ENCODE measurements at regions not wholly inside any gene's neighbourhood (a gene's known extent, or its start where the extent isn't known, plus 50 kb on each side); places are given as distances from the start of the nearest gene placed in this dataset.

DNA sequence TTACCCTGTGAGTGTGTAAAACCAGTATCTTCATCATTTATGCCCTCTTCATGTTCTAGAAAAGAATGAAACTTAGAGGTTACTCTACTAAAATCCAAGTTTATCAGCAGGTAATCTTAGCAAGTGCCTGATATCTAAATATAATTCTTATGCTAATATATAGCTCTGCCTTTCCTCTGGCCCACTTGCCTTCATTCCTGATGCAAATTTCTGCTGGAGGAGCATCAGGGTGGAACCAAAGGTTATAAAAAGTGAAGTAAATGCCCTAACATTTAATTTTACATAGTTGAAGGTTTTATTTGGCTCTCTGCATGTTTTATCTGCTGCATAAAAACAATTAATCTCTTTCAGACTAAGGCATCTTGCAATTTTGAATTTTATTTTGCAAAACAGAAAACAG lies 936.2 kb downstream of the ROBO2 start:
- DNase-seq (ENCODE audit: low spot score): no peak

DNA sequence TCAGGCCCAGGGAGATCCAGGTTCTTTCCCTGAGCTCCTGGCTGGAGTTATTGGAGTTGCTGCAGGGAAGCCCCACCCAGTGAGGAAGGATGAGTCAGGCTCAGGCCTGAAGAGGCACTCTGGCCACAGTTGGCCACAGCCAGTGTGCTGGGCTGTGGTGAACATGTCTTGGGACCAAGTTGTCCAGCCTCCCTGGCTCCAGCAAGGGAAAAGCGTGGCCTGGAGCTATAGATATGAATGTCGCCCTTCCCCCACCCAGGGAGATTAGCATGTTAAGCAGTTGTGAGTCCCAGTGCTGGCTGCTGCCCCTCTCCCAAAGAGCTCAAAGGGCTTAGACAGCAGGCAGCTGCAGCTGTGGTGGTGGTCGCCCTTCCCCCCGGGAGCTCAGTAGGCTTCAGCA lies 963.2 kb downstream of the ROBO2 start:
- DNase-seq (ENCODE audit: low spot score): no peak

DNA sequence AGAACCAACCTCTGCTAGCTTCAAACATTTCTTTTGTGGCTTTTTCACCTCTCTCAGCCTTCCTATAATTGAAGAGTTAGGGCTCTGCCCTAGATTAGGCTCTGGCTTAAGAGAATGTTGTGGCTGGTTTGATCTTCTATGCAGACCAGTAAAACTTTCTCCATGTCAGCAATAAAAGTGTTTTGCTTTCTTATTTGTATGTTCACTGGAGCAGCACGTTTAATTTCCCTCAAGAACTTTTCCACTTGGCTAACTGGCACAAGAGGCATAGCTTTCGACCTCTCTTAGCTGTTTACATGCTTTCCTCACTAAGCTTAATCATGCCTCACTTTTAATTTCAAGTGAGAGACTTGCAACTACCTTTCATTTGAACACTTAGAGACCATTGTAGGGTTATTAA lies 964.7 kb downstream of the ROBO2 start:
- no peak for DNase-seq (ENCODE audit: low spot score)

DNA sequence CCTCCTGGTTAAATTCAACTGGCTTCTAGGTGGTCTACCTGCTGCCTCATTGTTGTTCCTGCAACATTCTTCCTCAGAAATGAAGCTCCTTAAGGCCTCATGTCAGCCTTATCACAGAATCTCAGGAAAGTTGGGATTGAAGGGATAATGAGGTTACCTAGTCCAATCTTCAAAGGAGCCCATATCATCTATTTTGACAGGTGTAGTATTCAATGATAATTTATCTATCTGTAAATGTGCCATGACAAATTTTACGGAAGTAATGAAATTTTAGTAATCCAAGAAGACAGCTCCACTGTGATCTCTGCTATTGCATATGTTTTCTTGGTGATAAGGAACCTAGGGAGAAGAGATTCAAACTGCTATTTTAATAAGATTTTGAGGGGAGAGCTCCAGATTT lies 973.8 kb downstream of the ROBO2 start:
- no peak for DNase-seq (ENCODE audit: low spot score)

DNA sequence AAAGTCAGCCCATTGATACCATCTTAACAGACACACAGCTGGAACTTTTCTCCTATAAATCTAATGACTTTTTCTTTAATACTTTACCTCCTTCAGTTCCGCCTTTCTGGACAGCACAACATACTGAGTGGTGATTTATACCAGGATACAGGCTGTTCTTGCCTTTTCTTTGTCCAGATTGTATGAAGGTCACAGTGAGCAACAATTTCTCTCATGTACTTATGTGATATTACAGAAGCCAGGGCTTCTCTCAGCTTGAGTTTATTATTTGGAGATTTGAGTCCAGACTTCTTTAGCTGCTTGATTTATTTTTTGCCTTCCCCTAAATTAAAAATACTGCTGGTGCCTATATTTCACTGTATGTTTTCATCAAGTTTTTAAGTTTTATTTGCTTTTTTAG lies 976.0 kb downstream of the ROBO2 start:
- DNase-seq (ENCODE audit: low spot score): no peak

DNA sequence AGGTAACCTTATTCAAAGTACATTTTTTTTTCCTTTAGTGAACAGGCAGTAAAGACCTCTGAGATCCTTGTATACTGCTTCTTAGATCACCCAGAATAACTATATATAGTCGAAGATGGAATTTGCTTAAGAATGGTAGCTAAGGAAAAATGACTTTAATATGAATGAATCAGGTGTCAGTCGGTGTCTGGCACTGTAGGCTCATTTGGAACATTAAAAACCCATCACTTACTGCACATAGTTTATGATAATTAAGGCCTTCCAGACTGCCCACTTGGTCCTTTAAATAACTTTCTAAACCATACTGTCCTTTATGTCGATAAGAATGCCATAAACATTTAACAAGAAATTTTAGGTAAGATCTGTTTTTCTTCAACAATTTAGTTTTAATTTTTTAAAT lies 981.8 kb downstream of the ROBO2 start:
- DNase-seq (ENCODE audit: low spot score): no peak

DNA sequence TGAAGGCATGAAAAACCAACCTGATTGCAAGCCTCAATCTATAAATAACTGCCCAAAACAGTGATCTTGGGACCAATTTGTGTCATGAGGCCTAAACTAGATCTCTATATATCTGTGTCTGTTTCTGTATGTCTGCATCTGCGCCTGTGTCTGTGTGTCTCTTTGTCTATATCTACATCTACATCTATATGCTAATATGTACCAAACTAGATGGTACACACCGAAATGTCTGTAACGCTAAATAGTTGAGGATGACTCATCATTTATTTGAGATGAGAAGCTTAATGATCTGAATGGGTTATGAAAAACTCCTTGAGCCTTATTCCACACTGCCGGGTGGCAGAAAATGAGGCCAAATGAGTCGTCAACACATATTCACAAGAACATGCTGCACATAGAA lies 982.3 kb downstream of the ROBO2 start:
- DNase-seq (ENCODE audit: low spot score): no peak

DNA sequence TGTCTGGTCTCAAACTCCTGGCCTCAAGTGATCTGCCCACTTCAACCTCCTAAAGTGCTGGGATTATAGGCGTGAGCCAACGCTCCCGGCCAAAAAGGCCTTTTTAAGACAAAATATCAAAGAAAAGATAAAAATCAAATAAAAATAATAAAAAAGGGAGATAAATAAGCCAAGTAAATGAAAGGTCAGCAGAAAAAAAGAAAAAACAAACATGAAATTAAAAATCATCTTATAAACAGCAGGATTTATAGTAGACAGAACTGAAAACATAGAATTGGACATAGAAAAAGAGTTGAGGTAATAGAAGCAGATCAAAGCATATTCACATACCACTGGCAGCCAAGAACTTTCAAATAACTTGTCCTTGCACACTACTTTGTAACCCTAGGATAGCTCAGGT lies 983.4 kb downstream of the ROBO2 start:
- no peak for DNase-seq (ENCODE audit: low spot score)

DNA sequence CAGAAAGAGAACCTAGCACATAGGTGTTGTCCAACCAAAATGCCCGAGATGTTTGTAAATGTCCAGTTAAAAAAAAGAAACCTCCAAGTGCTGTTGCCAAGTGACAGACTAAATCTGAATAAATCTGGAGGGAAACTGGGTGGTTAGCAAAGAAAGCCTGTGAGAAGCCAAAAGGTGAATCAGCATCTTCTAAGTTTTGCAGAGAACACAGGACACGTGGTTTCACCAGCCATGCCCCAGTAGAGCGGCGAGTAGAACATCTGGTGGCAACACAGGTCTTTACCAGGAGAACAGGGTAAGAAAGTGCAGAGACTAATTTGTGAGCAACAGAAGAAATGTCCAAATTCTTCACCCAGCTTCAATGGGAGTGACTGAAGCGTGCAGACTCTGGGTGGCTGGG lies 986.0 kb downstream of the ROBO2 start:
- no peak for DNase-seq (ENCODE audit: low spot score)

DNA sequence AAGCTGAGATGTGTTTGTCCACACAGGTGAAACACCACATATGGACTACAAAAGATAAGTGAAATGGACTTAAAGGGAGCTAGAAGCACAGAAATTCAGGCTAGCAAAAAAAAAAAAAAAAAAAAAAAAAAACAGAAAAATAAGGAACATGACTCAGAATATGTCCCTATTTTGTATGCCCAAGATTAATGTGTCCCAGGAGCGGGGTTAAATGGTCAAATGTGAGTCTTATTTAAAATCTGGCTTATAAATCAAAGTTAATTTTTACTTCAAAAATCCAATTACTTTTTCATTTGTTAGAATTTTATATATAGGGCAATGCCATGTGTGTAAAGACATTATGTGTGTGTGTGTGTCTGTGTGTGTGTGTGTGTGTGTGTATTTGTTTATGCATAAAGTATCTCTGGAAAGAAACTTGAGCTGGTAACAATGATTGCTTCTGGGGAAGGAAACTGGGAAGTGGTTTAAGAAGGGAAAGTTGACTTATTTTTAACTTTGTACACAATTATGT lies 986.5 kb downstream of the ROBO2 start:
- no peak for DNase-seq (ENCODE audit: low spot score)

DNA sequence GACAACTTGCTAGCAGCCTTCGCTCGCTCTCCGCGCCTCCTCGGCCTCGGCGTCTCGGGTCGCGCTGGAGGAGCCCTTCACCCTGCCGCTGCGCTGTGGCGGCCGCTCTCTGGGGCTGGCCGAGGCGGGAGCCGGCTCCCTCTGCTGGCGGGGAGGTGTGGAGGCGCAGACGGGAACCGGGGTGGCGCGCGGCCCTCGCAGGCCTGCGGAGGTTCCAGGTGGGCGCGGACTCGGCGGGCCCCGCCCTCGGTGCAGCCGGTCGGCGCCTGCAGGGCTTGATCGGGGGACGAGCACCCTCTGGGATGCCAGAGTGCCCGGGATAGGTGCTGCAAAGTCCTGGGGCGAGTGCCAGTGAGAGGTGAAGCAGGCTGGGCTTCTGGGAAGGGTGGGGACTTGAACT lies 989.9 kb downstream of the ROBO2 start:
- DNase-seq (ENCODE audit: low spot score): no peak

DNA sequence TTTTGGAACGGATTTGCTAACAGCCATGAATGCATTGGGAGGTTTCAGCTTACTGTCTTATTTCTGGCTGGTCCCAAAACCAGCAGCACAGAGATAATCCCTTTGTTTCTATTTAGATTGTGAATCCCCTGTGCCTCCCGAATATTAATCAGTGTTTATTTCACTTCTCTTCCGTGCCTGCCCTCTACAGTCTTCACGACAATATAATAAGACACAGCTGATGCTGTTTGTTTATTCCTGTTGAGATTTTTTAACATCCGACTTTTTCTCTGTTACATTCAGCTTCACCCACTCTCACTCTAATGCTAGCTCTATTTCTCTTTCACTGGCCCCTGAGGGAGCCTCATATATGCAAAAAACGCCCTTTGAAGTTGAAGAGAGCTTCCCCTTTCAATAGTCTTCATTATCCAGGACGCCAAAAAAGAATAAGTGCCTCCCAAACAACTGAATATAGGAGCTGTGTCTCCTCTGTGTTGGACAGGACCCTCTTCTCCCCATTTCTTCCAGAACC lies 995.3 kb downstream of the ROBO2 start:
- DNase-seq (ENCODE audit: low spot score): no peak

DNA sequence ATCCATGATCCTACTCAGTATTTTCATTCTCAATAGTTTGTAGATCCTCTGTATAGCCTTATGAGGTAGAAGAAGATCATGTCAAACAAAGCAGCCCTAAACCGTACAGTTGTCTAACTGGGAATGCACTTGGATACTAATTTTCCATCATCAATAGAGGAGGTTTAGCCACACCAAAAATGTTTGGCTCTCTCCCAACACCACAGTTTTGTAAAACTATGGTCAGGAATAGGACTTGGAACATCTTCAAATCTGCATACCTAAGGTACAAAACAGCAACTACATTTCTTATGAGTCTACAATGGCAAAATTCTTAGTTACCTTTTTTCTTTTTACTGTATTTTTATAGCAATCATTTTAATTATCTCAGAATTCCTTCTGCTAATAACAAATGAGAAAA lies 1001.6 kb downstream of the ROBO2 start:
- DNase-seq (ENCODE audit: low spot score): no peak

DNA sequence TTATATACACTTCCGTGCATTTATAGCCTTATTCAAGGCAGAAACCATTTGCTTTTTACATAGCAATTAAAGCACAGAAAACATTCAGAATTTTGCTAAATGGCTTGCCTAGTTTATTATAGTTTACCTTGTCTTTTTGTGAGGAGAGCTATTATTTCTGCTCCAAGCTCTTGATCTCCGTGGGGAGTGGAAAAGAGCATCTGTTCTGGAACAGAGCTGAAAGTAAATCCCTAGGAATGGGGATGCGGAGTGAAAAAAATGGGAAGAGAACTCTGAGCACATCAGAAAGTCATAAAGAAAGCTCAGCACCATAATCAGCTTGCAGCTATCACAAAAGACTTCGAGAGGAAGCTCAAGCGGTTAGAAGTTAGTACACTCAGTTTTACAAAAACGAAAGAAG lies 1006.7 kb downstream of the ROBO2 start:
- DNase-seq (ENCODE audit: low spot score): no peak

DNA sequence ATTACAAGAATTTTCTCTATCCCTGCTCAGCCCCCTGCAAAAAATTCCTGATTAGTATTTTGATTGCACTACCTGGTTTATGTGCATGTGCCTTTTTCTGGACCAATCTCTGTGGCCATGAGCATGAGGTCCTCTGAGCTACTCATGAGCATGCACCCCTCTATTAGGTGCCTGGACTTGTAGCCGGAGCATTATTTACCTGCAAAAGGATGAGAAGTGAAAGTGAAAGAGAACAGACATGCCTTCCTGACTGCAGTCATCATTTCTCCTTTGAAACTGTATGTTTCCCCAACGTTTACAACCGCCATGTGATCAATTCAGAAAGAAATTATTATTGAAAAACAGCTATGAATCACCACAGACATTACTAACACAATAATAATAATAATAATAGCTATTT lies 1008.8 kb downstream of the ROBO2 start:
- DNase-seq (ENCODE audit: low spot score): peak; percentile 15

DNA sequence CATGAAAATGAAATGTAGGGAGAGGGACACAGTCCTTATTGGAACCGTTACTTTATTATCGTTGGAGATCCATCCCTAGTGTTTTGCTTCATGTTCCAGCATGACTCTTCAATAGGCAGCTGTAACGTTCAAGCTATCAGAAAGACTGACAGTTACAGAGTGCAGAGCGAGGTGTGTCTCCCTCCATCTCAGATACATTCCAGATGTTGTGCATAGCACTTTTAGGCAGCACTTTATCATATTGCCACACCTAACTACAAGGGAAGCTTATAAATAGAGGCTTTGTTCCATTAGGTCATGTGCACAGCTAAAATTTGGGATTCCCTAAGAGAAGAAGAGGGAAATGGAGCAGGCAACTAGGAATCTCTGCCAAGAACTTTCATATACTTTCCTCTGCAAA lies 1009.6 kb downstream of the ROBO2 start:
- DNase-seq (ENCODE audit: low spot score): no peak

DNA sequence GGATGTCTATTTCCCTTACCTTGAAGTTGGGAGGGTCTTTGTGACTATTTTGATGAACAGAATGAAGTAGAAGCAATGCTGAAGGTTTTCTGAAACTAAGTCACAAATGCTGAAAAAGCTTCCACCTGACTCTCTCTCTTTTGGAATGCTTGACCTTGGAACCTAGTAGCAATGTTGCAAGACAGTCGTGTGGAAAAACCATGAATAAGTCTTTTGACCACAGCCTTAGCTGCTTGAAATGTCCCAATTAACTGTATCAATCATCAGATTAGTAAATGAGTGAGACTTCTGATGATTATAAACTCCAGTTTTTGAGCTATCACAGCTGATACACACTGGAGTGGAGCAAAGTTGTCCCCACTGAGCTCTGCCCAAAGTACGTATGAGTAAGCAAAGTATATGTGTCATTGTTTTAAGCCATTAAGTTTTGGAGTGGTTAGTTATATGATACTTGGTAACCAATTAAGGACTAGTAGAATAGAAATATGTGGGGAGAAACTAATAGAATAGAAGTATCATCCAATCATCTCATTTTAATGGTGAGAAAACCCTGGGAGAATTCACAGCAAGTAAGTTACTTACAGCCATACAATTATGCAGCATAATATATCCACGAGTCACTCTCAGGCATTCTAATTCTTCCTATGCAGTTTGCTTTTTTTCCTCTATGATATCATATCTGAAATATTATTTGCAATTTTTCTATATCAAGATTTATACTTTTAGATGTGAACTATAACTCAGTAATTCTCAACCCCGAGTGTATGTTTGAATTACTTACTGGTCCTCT lies 1010.6 kb downstream of the ROBO2 start:
- no peak for DNase-seq (ENCODE audit: low spot score)

DNA sequence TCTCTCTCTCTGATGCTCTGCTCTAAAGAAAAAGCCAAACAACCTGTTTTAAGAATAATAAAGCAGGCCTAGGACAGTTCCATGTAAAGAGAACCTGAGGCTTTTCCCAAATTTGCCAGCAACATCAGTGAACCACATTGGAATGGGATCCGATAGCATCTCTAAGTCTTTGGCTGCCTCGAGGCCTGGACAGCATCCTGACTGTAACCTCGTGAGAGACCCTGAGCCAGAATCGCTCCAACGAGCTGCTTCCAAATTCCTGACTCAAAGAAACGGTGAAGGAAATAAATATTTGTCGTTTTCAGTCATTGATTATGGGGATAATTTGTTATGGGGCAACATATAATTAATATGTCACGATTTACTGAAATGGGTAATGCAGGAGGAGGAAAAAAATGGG lies 1012.8 kb downstream of the ROBO2 start:
- no peak for DNase-seq (ENCODE audit: low spot score)

DNA sequence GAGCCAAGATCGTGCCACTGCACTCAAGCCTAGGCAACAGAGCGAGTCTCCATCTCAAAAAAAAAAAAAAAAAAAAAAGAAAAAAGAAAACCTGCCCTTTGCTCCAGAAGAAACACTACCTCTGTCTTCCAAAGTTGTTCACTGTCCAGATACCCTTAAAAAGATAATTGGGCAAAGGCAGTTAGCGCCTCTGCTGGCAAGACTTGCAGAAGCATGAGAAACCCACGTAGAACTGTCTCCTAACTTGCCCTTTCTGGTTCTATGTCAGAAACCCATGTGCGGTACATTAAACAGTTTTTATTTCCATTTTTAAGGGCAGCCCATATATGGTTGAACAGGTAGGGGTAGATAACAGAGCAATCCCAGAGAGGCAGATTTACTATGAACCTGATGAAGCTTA lies 1026.4 kb downstream of the ROBO2 start:
- DNase-seq (ENCODE audit: low spot score): no peak

DNA sequence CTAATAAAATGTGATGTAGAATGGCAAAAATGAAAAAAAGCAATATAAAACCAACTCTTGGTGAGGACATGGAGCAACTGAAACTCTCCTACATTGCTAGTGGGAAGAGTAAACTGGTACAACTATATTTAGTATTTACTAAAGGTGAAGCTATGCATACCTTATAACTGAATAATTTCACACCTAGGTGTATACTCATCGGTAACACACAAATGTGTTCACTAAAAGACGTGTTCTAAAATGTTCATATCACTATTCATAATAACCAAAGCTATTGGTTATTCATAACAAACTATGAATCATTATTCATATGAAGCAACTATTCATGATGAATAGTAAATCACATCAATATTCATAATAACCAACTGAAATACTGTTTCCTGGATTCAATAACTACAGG lies 1030.3 kb downstream of the ROBO2 start:
- no peak for DNase-seq (ENCODE audit: low spot score)

DNA sequence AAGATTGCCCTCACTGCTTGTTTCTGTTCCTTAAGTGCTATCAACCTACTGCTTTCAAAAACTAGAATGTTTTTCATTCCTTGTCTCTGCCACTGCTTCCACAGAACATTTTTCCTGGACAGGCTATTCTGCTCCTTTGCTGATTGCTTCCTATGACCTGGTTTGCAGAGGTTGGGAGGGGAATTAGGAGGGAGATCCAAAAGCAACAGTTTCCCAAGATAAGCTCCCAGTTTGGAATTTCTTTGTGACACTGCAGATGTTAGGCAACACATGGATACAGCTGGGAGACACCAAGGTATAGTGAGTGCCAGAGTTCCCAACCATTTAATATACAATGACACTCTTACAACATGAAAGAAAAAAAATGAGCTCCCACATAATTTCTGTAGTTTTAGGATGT lies 1036.5 kb downstream of the ROBO2 start:
- no peak for DNase-seq (ENCODE audit: low spot score)

DNA sequence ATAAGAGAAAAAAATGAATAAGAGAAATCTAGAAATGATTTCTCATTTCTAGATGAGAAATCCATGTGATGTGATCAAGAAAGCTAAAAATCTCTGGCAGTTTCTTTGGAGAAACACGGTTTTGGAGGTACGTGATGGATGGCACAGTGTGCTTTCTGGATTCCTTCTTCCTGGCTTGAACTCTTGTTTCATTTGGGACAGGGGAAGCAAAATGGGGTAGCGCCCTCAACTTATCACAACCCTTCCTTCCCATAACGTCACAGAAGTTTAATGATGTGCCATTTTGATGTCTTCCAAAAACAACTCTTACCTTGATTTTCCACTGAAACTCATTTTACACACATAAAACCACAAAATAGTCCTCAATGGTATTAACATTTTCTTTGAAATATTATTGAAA lies 1037.3 kb downstream of the ROBO2 start:
- DNase-seq (ENCODE audit: low spot score): no peak

DNA sequence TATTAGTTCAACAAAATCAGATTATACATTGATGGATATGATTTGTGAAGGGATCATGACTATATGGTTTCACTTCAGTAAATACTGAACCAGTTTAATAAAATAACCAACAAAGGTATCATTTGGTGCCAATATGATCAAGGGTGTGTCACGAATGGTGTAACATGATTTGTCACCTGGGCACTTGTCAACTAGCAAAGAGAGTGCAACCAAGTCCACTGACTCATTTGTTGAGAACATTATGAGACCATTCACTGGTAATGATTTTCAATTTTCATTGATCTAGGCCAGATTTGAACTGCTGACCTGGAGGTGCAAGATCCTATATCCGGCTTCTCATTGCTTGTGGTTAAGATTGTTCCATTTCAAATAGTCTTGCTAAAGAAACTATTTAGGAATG lies 1037.9 kb downstream of the ROBO2 start:
- no peak for DNase-seq (ENCODE audit: low spot score)

DNA sequence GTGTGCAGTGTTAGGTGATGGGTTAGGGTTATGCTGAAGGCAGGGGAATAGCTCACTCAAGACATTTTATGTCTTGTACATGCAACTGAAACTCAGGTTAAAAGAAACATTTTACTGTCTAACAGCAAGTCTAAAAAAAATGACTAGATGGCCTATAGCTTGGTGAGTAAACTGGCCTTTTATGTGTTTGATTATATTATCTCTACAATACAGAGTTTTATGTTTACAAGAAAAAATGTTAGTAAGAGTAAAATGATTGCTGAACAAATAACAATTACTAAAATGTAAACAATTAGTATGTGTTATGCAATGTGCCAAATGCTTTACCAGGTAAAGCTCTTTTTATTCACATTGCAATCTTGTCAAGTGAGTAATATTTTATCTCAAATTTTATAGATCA lies 1039.6 kb downstream of the ROBO2 start:
- DNase-seq (ENCODE audit: low spot score): no peak

Data from A172 (cell line).